Loucy (cell line): ENCODE measurements at regions not wholly inside any gene's neighbourhood (a gene's known extent, or its start where the extent isn't known, plus 50 kb on each side); places are given as distances from the start of the nearest gene placed in this dataset.

Experiments used
- H2AFZ ChIP-seq: fragments of 200-600 bp; sonication (generic); 2 replicates; pipeline ENCODE4 v1.6.0; 2016; ENCODE audit warnings: antibody characterized with exemption, mild to moderate bottlenecking, low read length, moderate library complexity
- H3F3A ChIP-seq: fragments of 200-600 bp; 2 replicates; pipeline ENCODE4 v1.6.0; 2016; ENCODE audit warnings: antibody characterized with exemption, low read depth, mild to moderate bottlenecking
- H3K27me3 ChIP-seq: fragments of 200-600 bp; sonication (generic); 2 replicates; pipeline ENCODE4 v1.6.1; 2014; ENCODE audit warnings: low read length, mild to moderate bottlenecking; ENCODE audit not compliant: insufficient read depth, poor library complexity, severe bottlenecking
- H3K36me3 ChIP-seq: fragments of 200-600 bp; sonication (generic); 2 replicates; pipeline ENCODE4 v1.6.1; 2016; ENCODE audit warnings: low read length; ENCODE audit not compliant: insufficient read depth
- H3K4me1 ChIP-seq: fragments of 200-600 bp; sonication (generic); 2 replicates; pipeline ENCODE4 v1.5.1; 2014; ENCODE audit warnings: low read length, mild to moderate bottlenecking; ENCODE audit not compliant: insufficient read depth, poor library complexity, severe bottlenecking
- H3K4me2 ChIP-seq: fragments of 200-600 bp; sonication (generic); 2 replicates; pipeline ENCODE4 v1.6.0; 2014; ENCODE audit warnings: antibody characterized with exemption, low read length, low read depth, mild to moderate bottlenecking; ENCODE audit not compliant: poor library complexity, severe bottlenecking
- H3K4me3 ChIP-seq: fragments of 200-600 bp; sonication (generic); 2 replicates; pipeline ENCODE4 v1.5.1; 2014; ENCODE audit warnings: low read length, mild to moderate bottlenecking, mixed read lengths; ENCODE audit not compliant: poor library complexity, severe bottlenecking
- H3K79me2 ChIP-seq: fragments of 200-600 bp; sonication (generic); 2 replicates; pipeline ENCODE4 v1.6.1; 2014; ENCODE audit warnings: low read length; ENCODE audit not compliant: insufficient read depth
- H3K9ac ChIP-seq: fragments of 200-600 bp; sonication (generic); 2 replicates; pipeline ENCODE4 v1.6.0; 2014; ENCODE audit warnings: mild to moderate bottlenecking, low read depth, low read length, moderate library complexity; ENCODE audit not compliant: poor library complexity, severe bottlenecking
- H3K9me2 ChIP-seq: fragments of 200-600 bp; sonication (generic); replicated peaks from 2 replicates; pipeline ENCODE4 v1.6.1; 2016; ENCODE audit warnings: low read depth, low read length, mixed read lengths
- H3K9me3 ChIP-seq: fragments of 200-600 bp; sonication (generic); 2 replicates; pipeline ENCODE4 v1.6.1; 2014; ENCODE audit warnings: mild to moderate bottlenecking, antibody characterized with exemption, low read length, low read depth; ENCODE audit not compliant: insufficient read depth
- H4K20me1 ChIP-seq: fragments of 200-600 bp; sonication (generic); 2 replicates; pipeline ENCODE4 v1.6.0; 2014; ENCODE audit warnings: antibody characterized with exemption, low read length, mild to moderate bottlenecking; ENCODE audit not compliant: insufficient read depth, poor library complexity, severe bottlenecking
- EZH2phosphoT487 ChIP-seq: fragments of 200-600 bp; IDR thresholded peaks from 2 replicates; pipeline ENCODE4 v1.6.1; 2018; ENCODE audit warnings: antibody characterized with exemption, mild to moderate bottlenecking, moderate library complexity, borderline replicate concordance
- TF ChIP-seq, protein P1 (sequence below): fragments of 200-600 bp; sonication (generic); conservative IDR thresholded peaks from 2 replicates; pipeline ENCODE4 v1.5.1; 2014; ENCODE audit warnings: mild to moderate bottlenecking, antibody characterized with exemption, low read length

DNA sequence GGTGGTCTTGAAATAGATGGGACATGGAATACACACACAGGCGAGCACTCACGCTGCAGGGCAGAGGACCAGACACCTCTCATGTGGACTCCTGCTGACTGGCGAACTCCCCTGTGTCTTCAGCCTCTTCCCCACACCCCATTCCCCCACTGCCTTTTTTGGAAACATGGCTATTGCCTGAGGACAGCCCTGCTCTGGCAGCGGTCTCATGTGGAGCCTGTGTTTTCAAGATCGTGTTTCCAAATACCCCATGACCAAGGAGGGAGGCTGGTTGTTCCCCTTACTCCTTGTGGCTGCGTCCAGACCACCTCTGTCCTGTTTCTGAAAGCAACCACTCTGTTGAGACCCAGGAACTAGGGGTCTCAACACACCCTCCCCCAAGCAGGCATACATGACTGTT lies 119.4 kb downstream of the C1orf94 start:
- no peak for TF ChIP-seq EZH2phosphoT487
- Histone ChIP-seq H3F3A (no peaks in the 10 kb centered on the region), H3K4me2 (no peak overlapping the region), H3K4me1 (no peaks in the 10 kb centered on the region), H3K4me3 (no peak overlapping the region), H4K20me1 (no peaks in the 10 kb centered on the region), H3K9me2 (no peaks in the 10 kb centered on the region), H3K79me2 (no peaks in the 10 kb centered on the region), H3K27me3 (no peaks in the 10 kb centered on the region), H3K36me3 (no peaks in the 10 kb centered on the region), H3K9ac (no peak overlapping the region), H2AFZ (no peak overlapping the region), H3K9me3 (no peaks in the 10 kb centered on the region)

DNA sequence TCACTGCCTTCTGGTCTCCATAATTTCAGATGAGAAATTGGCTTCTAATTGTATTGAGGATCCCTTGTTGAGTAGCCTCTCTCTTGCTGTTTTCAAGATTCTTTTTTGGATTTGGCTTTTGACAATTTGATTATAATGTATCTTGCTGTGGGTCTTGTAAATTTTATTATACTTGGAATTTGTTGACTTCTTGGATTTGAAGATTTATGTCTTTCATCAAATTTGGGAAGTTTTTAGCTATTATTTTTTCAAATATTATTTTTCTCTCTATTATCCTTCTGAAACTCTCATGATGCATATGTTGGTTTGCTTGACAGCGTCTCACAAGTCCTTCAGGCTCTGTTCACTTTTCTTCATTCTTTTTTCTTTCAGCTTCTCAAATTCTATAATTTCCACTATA lies 126.1 kb downstream of the C1orf94 start:
- H3K4me2 ChIP-seq: no peak overlapping the region
- no peaks in the 10 kb centered on the region for H3K9me2 ChIP-seq
- no peaks in the 10 kb centered on the region for H3K36me3 ChIP-seq
- H2AFZ ChIP-seq: no peak overlapping the region
- H3K4me3 ChIP-seq: no peak overlapping the region
- H3K27me3 ChIP-seq: no peaks in the 10 kb centered on the region
- no peaks in the 10 kb centered on the region; the same call in 1 of the 2 replicates for H3K9me3 ChIP-seq
- H3K79me2 ChIP-seq: no peaks in the 10 kb centered on the region
- H3K9ac ChIP-seq: no peak overlapping the region
- no peaks in the 10 kb centered on the region for H4K20me1 ChIP-seq
- no peaks in the 10 kb centered on the region for H3K4me1 ChIP-seq
- no peaks in the 10 kb centered on the region for H3F3A ChIP-seq
- no peak for TF ChIP-seq EZH2phosphoT487
- TF ChIP-seq, protein P1, sequence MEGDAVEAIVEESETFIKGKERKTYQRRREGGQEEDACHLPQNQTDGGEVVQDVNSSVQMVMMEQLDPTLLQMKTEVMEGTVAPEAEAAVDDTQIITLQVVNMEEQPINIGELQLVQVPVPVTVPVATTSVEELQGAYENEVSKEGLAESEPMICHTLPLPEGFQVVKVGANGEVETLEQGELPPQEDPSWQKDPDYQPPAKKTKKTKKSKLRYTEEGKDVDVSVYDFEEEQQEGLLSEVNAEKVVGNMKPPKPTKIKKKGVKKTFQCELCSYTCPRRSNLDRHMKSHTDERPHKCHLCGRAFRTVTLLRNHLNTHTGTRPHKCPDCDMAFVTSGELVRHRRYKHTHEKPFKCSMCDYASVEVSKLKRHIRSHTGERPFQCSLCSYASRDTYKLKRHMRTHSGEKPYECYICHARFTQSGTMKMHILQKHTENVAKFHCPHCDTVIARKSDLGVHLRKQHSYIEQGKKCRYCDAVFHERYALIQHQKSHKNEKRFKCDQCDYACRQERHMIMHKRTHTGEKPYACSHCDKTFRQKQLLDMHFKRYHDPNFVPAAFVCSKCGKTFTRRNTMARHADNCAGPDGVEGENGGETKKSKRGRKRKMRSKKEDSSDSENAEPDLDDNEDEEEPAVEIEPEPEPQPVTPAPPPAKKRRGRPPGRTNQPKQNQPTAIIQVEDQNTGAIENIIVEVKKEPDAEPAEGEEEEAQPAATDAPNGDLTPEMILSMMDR: no peak

DNA sequence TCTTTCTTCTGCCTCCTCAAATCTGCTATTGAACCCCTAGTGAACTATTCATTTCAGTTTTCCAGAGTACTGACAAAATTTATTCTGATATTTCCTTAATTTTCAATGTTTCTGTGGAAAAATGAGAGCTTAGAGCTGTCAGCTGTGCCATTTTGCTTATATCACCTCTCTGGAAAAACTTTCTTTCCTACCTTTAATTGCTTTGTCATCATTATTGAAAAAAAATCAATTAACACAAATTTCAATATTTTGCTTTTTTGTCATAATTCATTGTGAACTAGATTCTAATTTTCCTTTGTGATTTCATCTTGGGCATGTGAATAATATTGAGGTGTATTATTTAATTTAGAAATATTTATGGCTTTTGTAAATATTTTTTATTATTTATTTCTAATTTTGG lies 126.5 kb downstream of the C1orf94 start:
- Histone ChIP-seq H3K4me1 (no peaks in the 10 kb centered on the region), H3K9me2 (no peaks in the 10 kb centered on the region), H3K9me3 (no peaks in the 10 kb centered on the region; the same call in 1 of the 2 replicates), H3F3A (no peaks in the 10 kb centered on the region), H3K79me2 (no peaks in the 10 kb centered on the region), H3K4me3 (no peak overlapping the region), H3K4me2 (no peak overlapping the region), H4K20me1 (no peaks in the 10 kb centered on the region), H3K36me3 (no peaks in the 10 kb centered on the region), H3K9ac (no peak overlapping the region), H3K27me3 (no peaks in the 10 kb centered on the region), H2AFZ (no peak overlapping the region)
- TF ChIP-seq, protein P1: no peak
- TF ChIP-seq EZH2phosphoT487: no peak

DNA sequence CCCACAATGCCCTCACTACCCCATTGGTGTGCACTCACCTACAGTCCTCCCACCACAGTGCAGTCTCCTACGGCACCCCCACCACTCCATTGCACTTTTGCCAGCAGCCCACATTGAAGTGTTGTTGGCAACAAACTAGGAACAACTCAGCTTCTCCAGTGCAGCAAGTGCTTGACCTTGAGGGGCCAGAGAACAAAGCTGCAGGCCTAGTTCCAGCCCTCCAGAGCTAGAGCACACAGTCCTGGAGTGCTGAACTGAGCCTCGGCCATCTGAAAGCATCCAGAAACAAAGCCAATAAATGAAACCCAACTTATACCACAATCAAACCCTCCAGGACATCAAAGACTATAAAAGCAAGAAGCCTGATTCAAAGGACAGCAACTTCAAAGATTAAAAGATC lies 129.9 kb downstream of the C1orf94 start:
- H2AFZ ChIP-seq: no peak overlapping the region

More for the DNA sequence above, 129.9 kb downstream of the C1orf94 start:
- H3K4me3 ChIP-seq: no peak overlapping the region
- H3K9me3 ChIP-seq: no peaks in the 10 kb centered on the region; the same call in 1 of the 2 replicates
- H3K36me3 ChIP-seq: no peaks in the 10 kb centered on the region
- H3K79me2 ChIP-seq: no peaks in the 10 kb centered on the region
- H3F3A ChIP-seq: no peaks in the 10 kb centered on the region
- no peaks in the 10 kb centered on the region for H3K9me2 ChIP-seq
- H3K4me2 ChIP-seq: no peak overlapping the region
- no peaks in the 10 kb centered on the region for H3K27me3 ChIP-seq
- H3K9ac ChIP-seq: no peak overlapping the region
- TF ChIP-seq EZH2phosphoT487: no peak
- no peaks in the 10 kb centered on the region for H4K20me1 ChIP-seq
- H3K4me1 ChIP-seq: no peaks in the 10 kb centered on the region
